HL-60 (cell line): ENCODE measurements at regions not wholly inside any gene's neighbourhood (a gene's known extent, or its start where the extent isn't known, plus 50 kb on each side); places are given as distances from the start of the nearest gene placed in this dataset.

Experiments
- DNase-seq, 2 experiments: peaks; one replicate each; pipeline ENCODE4 v3.0.0-alpha.2; 2010 to 2020; ENCODE audit warnings: low read depth in 1 of 2, low spot score in 1 of 2
- H3K27ac ChIP-seq: fragments of 250-450 bp; sonication (Bioruptor Pico); replicated peaks from 2 replicates; pipeline ENCODE4 v1.5.1; 2020; ENCODE audit warnings: mild to moderate bottlenecking, moderate library complexity
- H3K27me3 ChIP-seq: fragments of 250-450 bp; sonication (Bioruptor Pico); 2 replicates; pipeline ENCODE4 v1.5.1; 2021; ENCODE audit warnings: mild to moderate bottlenecking, moderate library complexity; ENCODE audit not compliant: insufficient read depth, poor library complexity, severe bottlenecking
- H3K4me3 ChIP-seq: replicated peaks from 2 replicates; pipeline ENCODE4 v1.5.1; 2011; ENCODE audit warnings: mild to moderate bottlenecking, control low read depth, low read length; ENCODE audit not compliant: insufficient read depth
- GABPA ChIP-seq: IDR thresholded peaks from 2 replicates; pipeline ENCODE4 v1.6.1; 2012; ENCODE audit warnings: low read depth
- POLR2AphosphoS5 ChIP-seq: IDR thresholded peaks from 2 replicates; pipeline ENCODE4 v1.6.1; 2012; ENCODE audit warnings: low read depth
- SPI1 ChIP-seq: IDR thresholded peaks from 2 replicates; pipeline ENCODE4 v1.6.1; 2012; ENCODE audit warnings: low read depth, mild to moderate bottlenecking, borderline replicate concordance
- TF ChIP-seq, protein P1 (sequence below): IDR thresholded peaks from one replicate; pipeline ENCODE4 v1.5.1; 2011; ENCODE audit warnings: low read length, control low read depth, inconsistent platforms; ENCODE audit not compliant: insufficient read depth
- TF ChIP-seq, protein P2 (sequence below): IDR thresholded peaks from 2 replicates; pipeline ENCODE4 v1.6.1; 2012; ENCODE audit warnings: low read depth; ENCODE audit not compliant: insufficient replicate concordance

DNA sequence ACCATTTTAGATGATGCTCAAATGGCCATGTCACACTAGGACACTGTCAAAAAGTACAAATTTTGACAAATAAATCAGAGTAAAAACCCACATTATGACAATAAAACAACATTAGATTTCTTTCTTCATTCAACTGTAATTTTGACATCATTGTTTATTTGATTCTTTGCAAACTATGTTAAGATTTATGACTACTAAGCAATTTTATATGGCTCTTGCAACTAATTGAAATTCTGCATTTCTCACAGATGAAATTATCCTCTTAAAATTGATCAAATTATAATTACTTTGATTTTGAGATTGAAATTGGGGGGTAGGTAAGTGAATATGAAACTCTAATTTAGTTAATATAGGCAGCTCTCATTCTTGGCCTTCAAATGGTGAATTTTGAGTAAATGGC is 59.8 kb downstream of the ATOH1 start:
- TF ChIP-seq, protein P1, sequence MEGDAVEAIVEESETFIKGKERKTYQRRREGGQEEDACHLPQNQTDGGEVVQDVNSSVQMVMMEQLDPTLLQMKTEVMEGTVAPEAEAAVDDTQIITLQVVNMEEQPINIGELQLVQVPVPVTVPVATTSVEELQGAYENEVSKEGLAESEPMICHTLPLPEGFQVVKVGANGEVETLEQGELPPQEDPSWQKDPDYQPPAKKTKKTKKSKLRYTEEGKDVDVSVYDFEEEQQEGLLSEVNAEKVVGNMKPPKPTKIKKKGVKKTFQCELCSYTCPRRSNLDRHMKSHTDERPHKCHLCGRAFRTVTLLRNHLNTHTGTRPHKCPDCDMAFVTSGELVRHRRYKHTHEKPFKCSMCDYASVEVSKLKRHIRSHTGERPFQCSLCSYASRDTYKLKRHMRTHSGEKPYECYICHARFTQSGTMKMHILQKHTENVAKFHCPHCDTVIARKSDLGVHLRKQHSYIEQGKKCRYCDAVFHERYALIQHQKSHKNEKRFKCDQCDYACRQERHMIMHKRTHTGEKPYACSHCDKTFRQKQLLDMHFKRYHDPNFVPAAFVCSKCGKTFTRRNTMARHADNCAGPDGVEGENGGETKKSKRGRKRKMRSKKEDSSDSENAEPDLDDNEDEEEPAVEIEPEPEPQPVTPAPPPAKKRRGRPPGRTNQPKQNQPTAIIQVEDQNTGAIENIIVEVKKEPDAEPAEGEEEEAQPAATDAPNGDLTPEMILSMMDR = no peak
- TF ChIP-seq SPI1 (no peak), POLR2AphosphoS5 (no peak), GABPA (no peak)
- TF ChIP-seq, protein P2, sequence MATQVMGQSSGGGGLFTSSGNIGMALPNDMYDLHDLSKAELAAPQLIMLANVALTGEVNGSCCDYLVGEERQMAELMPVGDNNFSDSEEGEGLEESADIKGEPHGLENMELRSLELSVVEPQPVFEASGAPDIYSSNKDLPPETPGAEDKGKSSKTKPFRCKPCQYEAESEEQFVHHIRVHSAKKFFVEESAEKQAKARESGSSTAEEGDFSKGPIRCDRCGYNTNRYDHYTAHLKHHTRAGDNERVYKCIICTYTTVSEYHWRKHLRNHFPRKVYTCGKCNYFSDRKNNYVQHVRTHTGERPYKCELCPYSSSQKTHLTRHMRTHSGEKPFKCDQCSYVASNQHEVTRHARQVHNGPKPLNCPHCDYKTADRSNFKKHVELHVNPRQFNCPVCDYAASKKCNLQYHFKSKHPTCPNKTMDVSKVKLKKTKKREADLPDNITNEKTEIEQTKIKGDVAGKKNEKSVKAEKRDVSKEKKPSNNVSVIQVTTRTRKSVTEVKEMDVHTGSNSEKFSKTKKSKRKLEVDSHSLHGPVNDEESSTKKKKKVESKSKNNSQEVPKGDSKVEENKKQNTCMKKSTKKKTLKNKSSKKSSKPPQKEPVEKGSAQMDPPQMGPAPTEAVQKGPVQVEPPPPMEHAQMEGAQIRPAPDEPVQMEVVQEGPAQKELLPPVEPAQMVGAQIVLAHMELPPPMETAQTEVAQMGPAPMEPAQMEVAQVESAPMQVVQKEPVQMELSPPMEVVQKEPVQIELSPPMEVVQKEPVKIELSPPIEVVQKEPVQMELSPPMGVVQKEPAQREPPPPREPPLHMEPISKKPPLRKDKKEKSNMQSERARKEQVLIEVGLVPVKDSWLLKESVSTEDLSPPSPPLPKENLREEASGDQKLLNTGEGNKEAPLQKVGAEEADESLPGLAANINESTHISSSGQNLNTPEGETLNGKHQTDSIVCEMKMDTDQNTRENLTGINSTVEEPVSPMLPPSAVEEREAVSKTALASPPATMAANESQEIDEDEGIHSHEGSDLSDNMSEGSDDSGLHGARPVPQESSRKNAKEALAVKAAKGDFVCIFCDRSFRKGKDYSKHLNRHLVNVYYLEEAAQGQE = no peak
- Histone ChIP-seq H3K27me3 (no peaks in the 10 kb centered on the region), H3K4me3 (no peak overlapping the region), H3K27ac (no peak overlapping the region)
- DNase-seq = no peak

DNA sequence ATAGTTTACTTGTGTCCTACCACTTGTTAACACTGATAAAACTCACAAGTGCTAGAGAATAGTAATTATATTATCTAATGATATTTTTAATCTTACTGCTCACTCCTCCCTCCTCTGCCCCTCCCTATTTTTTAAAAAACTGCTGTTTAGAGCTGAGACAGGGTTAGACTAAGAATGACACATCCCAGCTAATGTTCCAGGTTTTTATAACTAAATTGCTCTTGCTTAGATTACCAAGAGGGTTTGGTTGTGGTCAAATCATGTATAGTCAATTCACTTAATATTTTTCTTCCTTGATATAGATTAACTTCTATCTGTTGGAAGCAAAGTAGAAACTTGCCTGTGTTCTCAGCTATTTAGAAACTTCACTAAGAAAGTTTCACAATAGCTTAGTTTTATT is 60.2 kb downstream of the ATOH1 start:
- H3K27me3 ChIP-seq = no peaks in the 10 kb centered on the region
- no peak for TF ChIP-seq POLR2AphosphoS5
- TF ChIP-seq SPI1 = no peak
- TF ChIP-seq, protein P2 = no peak
- TF ChIP-seq GABPA = no peak
- TF ChIP-seq, protein P1 = no peak
- no peak for DNase-seq
- H3K4me3 ChIP-seq = no peak overlapping the region
- no peak overlapping the region for H3K27ac ChIP-seq

DNA sequence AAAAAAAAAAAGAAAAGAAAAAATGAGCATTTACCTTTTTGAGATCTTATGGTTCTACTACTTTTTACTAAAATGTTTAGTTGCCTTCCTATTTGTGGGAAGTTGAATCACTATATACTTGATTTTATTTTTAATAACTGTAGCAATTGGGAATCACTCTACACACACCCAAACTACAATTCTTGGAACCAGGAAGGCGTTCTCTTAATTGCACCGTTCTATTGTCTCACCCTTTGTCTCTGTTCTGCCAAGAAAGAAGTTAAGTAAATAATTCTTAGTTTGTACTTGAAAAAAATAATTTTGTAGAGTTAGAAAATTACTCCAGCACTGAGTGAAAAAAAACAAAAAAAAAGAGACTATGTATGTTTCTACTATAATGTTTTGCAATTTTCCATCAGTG is 62.7 kb downstream of the ATOH1 start:
- TF ChIP-seq SPI1 (no peak), POLR2AphosphoS5 (no peak), GABPA (no peak)
- TF ChIP-seq, protein P2 = no peak
- TF ChIP-seq, protein P1 = no peak
- no peak for DNase-seq
- no peak overlapping the region for H3K4me3 ChIP-seq
- H3K27me3 ChIP-seq = no peaks in the 10 kb centered on the region
- no peak overlapping the region for H3K27ac ChIP-seq
